Ecto neural progenitor cell (in vitro differentiated cells): ENCODE measurements at regions not wholly inside any gene's neighbourhood (a gene's known extent, or its start where the extent isn't known, plus 50 kb on each side); places are given as distances from the start of the nearest gene placed in this dataset.

ENCODE experiments used
- DNase-seq: peaks from one replicate; pipeline ENCODE4 v3.0.0-alpha.2; 2018; ENCODE audit warnings: low spot score

DNA sequence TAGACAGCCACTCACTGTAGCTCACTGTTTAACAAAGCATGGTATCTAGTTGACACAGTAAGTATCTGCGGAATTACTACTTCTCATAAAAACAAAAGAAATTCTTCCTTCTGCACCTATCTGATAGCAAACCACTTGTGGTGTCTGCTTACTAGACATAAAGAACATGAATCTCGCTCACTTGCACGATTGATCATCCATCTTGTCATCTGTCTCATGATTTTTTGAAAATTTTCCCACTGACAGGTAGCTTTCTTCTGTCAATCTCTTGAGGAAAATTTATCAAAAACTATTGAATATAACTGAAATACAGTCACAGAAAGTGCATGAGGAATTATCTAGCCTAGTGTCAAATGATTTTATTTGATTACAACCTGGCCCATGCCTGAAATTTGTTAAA lies 291.6 kb upstream of the ANO3 start:
- DNase-seq = no peak

DNA sequence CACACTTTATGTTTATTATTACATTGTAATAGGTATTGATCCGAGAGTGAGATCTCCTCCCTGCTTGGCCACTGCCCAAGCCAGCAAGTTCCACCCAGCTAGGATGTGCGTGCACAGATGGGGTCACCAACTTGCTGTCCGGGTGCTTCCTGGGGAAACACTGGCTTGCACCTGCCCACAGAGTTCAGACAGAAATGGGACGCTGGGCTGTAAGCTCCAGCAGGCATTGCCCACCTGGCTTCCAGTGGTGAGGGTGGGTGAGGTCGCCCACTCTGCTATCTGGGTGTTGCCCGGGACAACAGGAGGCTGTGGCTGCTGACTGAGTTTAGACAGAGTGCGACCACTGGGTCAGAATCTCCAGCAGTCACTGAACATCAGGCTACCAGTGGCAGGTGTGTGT lies 289.8 kb upstream of the ANO3 start:
- DNase-seq = no peak

DNA sequence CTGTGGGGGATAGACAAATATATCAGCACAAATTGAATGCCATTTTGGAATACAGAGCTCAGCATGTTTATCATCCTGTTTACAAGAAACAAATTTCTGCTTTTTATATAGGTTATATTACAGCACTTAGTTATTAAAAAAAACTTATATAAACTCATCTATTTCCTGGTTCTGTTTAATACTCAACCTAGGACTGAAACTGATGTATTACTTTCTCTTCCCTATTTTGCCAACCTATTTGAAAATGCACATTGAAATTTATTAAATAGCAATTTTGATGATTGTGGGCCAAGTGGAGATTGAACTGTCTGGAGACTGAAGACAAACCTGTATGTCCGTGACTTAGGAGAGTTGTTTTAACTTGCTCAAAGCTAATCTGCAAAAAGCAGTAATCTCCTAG lies 288.3 kb upstream of the ANO3 start:
- no peak for DNase-seq

DNA sequence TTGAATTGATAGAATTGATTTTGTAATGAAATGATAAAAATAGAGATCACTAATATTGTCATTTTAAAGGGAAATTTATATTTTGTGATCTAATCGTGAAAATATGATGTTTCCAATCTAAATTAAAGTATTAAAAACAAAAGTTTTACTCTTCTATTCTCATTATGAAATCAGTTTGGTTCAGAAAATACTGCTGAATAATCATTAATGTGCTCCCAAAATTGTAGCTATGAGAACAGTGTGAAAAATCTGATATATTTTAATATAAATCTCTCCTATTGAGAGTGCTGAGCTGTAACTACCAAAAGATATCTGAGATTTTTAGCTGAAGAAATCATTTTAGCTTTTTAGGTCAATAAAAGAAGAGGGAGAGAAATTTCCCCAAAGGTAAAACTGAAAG lies 287.5 kb upstream of the ANO3 start:
- DNase-seq = no peak

DNA sequence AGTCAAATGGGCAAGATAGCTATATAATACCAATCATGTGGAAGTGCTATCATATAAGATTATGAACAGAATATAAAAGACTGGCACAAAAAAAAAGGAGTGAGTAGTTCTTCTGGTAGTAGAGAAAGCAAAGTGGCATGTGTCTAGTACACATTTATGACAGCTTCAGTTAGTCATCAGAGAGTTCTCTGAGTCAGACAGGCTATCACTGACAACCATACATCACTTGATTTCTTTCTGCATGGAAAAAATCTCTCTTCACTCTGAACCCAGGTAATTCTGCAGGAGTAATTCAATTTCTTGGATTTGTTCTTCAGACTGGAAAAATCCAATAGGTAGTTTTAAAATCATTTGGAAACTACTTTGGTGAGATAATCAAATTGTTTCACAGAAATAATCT lies 286.8 kb upstream of the ANO3 start:
- DNase-seq = no peak

DNA sequence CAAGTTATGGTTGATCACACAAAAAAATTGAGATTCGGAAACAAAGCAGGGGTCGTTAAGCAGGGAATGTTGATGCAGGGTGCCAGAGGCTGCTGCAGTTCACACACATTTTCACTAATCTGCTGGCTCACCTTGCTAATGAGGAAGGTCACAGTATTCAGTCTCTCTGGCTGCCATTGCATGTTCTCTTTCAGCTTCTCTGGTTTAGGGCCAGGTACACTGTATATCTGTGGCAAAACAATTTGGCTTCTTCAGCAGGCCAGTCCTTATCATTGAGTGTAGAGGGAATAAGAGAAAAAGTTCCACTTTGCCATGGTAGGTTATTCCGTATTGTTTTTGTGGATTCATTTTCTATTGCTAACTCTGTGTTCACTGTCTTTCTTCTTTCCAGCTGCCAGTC lies 283.7 kb upstream of the ANO3 start:
- no peak for DNase-seq

DNA sequence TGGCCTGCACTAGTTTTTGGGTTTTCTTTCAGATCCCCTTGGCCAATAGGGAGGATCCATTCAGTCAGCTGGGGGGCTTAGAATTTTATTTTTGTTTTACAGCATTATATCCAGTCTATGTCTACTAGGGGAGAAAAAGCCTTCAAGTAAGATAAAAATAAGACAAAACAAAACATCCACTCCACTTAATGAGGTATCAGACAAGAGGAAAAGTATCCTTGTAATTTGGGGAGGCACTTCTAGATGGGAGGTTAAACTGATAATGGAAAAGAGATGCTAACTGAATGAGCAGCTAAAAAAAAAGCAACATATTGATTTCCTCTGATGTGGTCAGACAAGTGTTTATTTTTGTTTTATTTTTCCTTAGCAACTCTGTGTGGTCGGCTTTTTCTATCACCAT lies 278.0 kb upstream of the ANO3 start:
- no peak for DNase-seq

DNA sequence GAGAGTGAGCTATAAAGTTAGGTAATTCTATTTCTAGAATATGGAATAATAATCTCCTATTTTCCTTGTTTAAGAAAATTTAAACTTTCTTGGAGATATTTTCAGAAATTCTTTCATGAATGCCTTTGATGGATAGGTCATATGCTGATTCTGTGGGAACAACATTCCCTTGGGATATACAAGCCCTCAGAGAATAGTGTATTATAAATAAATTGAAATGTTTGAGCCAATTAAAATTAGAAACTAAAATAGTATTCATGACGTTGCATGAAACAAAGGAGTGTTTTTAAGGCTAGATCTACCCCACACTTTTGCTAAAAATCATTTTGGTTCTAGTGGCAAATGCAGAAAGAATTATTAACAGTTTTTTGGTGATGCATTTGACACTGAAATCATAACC lies 269.3 kb upstream of the ANO3 start:
- DNase-seq = no peak

DNA sequence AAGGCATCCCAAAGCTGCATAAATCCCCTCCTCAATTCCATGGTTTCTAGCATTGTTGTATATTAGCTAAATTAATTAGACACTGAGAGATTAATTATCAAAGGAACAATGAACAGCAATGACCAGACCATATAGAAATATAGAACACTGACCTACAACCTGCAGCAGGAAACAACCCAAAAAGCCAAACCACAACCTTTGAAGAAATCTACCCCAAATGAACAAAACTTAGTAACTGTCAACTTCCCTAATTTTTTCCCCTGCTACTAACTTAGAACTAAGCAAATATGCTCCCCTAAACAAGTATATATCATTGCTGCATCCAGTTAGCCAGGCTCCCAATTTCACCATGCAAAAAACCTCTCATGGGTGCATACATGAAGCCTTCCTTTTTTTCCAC lies 268.0 kb upstream of the ANO3 start:
- no peak for DNase-seq

DNA sequence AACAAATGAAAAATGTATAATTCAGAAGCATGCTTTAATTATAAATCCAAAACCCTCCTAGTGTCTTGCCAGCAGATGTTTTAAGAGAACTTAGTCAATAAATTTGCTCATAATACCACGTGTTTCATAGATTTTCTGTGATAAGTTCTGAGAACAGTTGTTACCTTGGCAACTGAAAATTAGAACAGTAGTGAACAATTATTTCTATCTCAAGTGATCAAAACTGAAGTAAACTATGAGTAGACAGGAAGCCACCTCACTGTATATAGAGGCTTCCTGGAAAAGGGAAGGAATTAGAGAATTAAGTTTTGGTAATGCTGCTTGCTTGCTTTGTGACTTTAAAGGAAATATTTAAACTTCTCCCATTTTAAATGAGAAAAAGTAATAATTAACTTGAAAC lies 266.0 kb upstream of the ANO3 start:
- no peak for DNase-seq

DNA sequence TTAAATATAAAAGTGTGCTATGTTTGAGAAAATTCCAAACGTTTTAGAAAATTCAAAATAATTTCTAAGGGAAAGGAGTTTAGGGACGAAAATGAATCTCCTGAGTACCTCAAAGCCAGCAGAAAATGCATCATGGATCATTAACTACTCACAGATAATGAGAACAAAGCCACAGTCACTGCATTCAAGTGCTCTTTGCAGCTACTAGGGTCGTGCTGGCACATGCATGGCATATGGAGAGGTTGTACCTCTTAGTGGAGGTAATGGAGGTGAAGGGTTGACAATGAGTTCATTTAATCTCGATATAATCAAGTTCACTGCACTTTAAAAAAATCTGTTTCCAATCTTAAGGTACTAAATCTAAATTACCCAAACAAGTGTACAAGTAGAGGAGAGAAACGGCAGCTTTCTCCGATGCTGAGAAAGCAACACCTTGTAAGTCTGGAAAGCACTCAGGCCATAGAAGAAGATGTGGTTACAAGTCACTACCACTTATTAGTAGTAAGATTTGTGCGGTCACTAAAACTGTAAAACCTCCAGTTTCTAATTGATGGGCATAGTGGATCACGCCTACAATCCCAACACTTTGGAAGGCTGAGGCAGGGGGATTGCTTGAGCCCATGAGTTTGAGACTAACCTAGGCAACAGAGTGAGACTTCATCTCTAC lies 261.1 kb upstream of the ANO3 start:
- DNase-seq = no peak

DNA sequence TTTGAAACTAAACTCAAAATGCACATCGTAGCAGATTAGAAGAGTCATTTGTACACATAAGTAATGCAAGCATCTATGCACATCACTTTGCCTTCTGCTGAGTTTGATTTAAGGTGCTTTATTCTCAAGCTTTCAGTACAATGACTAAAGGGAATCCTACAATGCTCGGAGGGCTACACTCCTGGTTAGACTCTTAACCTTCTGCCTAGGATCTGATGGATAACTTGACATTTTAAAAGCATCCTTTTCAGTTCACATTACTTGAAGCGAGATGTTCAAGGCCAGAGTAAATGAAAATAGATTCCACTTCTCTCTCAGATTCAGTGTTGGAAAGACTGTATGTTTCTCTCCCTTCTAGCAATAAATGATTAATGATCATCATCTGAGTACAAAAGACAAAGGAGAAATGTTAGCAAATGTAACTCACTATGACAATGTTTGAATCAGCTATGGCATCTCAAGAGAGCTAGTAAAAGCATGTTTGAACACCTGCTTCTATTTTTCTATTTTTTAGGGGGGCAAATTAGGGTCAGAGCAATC lies 259.2 kb upstream of the ANO3 start:
- no peak for DNase-seq

DNA sequence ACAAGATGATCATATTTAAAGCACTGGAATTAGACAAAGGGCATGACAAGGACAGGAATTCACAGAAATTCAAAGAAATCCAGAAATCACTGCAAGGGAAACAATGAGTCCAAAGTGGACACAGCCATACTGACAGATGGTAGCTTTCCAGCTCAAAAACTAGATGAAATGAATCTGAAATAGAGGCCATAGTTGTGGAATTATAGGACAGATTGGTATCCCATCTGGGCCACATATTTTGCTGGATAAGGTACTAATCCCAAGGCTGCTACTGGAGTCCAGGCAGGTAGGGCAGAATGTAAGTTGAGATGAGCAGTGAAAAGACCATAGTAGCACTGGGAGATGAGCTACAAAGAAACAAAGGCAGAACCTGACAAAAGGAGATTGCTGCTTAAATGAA lies 258.3 kb upstream of the ANO3 start:
- no peak for DNase-seq

DNA sequence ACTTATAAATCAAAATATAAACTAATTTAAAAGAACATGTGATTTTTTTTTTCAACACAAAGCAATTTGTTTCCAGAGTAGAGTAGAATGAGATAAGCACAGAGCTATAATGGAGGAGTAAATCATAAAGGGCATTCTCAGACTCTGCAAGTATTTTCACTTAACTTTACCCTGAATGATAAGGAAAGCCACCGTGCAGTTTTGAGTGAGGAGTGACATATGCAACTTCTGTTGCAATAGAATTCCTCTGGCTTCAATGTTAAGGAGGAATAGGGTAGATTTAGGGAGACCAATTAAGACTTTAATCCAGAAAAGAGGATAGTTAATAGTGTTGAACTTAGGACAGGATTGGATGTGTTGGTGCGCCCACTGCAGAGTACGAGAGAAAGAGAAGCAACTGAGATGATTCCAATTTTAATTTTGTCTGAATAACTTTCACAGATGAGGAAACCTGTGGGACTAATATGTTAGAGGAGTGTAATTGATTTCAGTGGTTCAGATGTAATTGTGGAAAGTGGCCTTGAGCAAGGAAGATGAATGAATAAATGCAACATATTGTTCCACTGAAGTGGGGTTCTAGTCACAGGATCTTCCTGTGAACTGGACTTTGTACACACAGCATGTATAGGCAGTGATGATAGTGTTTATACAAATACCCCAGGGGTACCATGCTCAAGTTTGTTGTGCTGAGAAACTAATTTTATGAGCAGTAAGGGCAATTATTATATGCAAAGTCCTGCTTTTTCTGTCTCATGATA lies 255.5 kb upstream of the ANO3 start:
- no peak for DNase-seq

DNA sequence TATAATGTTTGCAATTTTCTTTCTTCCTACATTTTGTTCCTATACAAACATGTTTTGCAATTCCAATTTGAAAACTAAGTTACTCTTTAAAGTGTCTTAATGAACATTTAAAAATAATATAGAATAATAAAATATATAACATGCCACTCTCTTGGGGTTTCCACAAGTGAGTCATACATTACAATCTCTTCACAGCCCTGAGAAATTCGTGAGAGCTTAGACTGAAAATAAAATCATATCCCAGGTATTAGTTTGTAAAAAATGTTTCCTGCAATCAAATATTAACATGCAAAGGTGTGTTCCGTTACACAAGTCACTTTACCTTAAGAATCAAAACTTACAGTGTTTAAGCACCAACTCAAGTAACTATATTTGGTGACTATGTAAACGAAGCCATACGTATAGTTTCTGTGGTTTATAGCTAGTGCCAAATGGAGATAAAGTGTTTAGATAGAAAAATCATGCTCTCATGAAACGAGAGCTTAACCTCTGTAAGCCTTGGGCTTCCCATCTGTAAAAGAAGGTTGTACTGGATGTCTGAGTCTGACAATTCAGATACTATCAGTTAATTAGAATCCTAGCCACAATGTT lies 253.6 kb upstream of the ANO3 start:
- no peak for DNase-seq

DNA sequence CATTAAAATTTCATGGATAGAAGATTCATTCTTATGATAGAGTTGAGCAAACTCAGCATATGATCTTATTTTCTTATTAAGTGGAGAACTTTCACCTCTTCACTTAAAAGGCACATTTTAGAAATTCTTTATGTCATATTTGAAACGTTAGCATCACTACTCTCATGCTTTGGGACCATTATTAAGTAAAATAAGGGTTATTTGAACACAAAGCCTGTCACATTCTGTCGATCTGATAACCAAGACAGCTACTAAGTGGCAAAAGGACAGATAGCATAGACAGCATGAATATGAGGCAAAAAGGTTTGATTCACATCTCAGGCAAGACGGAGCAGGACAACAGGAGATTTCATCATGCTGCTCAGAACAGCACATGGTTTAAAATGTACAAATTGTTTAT lies 247.6 kb upstream of the ANO3 start:
- DNase-seq = no peak

DNA sequence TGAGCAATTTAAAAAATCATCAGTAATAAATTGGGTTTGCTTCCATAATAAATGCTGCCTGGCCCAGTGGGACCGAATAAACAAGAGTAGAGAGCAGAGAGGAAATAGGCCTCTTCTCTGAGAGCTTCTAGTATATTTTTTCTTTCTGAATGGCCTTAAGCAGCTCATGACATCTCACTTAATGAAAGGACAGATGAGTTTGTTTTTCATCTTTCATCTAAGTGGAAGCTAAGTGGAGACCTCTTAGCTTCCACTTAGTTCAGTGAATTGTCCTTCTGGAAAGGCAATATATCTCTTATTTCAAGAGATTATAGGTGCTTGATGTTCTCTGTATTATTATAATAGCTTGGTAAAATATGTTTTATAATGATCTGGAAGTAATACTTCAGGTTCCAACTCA lies 245.9 kb upstream of the ANO3 start:
- no peak for DNase-seq

DNA sequence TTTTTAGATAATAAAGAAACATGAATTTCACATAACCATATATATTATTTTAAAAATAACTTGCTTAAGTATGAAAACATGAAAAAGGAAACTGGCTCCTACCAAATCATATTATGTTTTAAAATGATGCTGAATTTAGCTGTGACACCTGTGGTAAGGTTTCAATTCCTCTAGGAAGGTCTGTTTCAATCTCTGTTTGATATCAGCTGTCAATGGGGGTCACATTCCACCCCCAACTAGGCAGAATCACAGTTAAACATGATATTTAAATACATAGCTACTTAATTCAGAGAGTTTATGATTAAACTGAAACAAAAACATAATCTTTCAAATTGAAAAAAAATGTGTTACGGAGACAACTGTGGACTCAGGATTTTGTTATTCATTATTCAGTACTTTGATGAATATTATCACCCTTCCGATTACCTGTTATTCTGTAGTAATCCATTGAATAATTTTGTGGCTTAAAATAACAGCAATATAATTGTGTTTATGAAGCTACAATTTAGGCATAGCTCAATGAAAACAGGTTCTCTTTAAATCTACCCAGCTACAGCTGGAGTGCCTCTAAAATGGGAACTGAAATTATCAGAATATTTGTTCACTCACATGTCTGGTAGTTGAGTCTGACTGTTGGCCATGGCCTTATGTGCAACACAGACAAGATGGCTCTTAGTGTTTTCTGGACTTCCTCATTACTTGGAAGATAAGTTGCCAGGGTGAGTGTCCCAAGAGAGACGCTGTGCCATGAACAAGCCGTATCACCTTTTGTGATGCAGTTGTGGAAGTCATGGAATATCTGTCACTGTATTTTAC lies 244.6 kb upstream of the ANO3 start:
- DNase-seq = no peak

DNA sequence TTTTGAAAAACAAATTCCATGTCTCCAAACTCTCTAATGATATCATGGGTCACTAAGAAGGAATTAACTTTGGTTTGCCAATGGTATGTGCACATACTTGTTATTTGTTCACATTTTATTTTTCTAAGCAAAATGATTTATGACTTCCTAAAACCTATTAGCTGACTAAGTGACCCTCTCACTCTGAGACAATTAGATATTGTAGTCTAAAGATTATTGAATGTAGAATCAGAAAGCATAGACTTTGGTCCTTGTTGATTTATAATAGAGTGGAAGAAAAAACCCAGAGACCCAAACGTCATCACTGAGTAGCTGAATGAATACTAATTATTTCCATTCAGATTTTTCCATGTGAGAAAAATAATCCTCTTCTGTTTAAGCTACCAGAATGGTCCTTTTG lies 243.5 kb upstream of the ANO3 start:
- DNase-seq = no peak

DNA sequence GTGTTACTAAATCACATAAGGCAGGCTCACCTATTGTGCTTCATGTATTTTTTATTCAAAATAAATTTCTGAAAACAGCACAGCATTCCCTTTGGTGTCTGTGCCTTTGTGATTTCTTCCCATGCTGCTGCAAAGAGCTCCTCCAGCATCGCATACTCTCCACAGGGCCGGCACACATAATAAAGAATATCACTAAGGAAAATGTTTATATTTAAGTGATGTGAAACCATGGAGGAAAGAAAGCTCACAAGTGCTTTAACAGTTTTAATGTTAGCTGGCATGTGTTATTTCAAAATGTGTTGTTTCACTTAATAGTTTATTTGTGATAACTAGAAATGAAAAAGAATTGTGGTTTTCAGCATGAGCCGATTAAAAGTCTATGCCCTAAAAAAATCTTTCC lies 241.3 kb upstream of the ANO3 start:
- DNase-seq = no peak

DNA sequence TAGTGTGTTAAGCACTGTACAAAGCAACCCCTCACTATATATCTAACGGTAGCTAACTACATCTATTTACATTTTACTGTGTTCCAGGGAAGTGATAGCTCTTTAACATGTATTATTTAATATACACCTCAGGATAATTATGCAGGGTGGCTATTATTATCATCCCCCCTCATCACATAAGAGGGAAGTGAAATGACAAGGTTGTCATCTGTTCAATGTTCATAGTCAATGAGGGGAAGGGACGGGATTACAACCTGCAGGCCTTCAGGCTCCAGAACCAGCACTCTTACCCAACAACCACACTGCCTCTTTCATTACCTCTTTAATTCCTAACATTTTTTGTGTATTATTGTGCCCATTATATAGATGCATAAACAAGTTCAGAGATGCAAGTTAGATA lies 238.7 kb upstream of the ANO3 start:
- DNase-seq = no peak

DNA sequence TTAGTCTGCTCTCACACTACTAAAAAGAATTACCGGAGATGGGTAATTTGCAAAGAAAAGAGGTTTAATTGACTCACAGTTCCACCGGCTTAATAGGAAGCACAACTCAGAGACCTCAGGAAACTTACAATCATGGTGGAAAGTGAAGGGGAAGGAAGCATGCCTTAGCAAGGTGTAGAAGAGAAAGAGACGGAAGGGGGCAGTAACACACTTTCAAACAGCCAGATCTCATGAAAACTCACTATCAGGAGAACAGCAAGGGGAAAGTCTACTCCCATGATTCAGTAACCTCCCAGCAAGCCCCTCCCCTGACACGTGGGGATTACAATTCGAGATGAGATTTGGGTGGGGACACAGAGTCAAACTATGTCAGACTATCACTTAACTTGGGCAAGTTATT lies 236.6 kb upstream of the ANO3 start:
- DNase-seq = no peak

DNA sequence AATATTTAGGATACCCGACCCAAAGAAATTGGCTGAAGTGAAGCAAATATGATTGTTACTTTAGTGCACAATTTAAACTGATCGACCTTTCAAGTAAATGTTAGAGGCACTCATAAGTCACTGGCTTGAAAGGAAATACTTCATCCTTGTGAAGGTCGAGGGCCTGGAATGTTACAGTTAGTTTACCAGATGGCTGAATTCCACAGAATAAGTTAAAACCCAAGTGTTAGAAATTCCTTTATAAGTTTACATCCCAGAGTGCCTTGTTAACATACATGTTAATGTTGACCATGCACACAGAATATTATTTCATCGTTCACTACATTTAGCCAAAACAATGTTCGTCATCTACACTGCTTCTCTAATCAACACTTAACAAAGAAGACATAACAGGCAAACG lies 235.5 kb upstream of the ANO3 start:
- no peak for DNase-seq
